Nephron (organoid): ENCODE measurements at regions not wholly inside any gene's neighbourhood (a gene's known extent, or its start where the extent isn't known, plus 50 kb on each side); places are given as distances from the start of the nearest gene placed in this dataset.
"Not testable (repeated sequence)": the region's sequence is repeated elsewhere in the genome, so short reads cannot be mapped to it uniquely, and the experiment has no call there.

ENCODE experiments used
- H3K27ac Mint-ChIP-seq, 3 experiments: 2 replicates each; pipeline ENCODE4 v1.8.0; 2020; ENCODE audit warnings: mixed read lengths in 3 of 3, mild to moderate bottlenecking in 2 of 3, moderate library complexity in 1 of 3
- H3K27me3 Mint-ChIP-seq: 2 replicates; pipeline ENCODE4 v1.8.0; 2021; ENCODE audit warnings: low read depth, mild to moderate bottlenecking, moderate library complexity, mixed read lengths
- H3K36me3 Mint-ChIP-seq: 2 replicates; pipeline ENCODE4 v1.8.0; 2020; ENCODE audit warnings: low read depth, mixed read lengths
- H3K4me1 Mint-ChIP-seq: 2 replicates; pipeline ENCODE4 v1.8.0; 2020; ENCODE audit warnings: mixed read lengths
- H3K4me3 Mint-ChIP-seq, 3 experiments: 2 replicates each; pipeline ENCODE4 v1.8.0; 2020; ENCODE audit warnings: mild to moderate bottlenecking in 3 of 3, mixed read lengths in 3 of 3, moderate library complexity in 2 of 3
- H3K9me3 Mint-ChIP-seq: 2 replicates; pipeline ENCODE4 v1.8.0; 2020; ENCODE audit warnings: mixed read lengths

DNA sequence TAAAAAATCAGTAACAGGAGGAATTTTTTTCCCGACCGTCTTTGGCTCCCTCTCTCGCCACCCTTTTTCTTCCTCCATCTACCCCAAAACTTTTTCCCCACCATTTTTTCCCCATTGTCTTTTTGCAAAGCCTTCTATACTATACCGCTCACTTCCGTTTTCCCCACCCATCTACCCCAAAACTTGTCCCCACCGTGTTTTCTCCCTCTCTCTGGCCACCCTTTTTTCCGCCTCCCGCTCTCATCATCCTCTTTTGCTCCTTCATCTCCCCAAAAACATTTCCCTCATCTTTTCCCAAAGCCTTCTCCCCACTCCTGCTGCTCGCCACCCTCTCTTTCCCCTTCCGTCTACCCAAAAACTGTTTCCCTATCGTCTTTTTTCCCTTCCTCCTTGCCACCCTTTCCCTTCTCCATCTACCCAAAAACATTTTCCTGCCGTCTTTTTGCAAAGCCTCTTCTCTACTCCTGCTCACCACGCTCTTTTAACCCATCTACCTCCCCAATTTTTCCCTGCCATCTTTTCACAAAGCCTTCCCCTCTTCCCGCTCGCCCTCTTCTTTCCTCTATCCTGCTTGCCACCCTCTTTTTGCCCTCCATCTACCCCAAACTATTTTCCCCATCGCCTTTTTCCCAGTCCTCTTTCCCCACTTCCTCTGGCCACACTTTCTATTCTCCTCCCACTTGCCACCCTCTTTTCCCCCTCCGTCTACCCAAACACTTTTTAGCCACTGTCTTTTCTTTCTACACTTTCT, 109.4 kb upstream of the TPTE start:
- not testable (repeated sequence) for H3K27me3 Mint-ChIP-seq, H3K4me3 Mint-ChIP-seq, H3K36me3 Mint-ChIP-seq, H3K9me3 Mint-ChIP-seq, H3K4me1 Mint-ChIP-seq, H3K27ac Mint-ChIP-seq

DNA sequence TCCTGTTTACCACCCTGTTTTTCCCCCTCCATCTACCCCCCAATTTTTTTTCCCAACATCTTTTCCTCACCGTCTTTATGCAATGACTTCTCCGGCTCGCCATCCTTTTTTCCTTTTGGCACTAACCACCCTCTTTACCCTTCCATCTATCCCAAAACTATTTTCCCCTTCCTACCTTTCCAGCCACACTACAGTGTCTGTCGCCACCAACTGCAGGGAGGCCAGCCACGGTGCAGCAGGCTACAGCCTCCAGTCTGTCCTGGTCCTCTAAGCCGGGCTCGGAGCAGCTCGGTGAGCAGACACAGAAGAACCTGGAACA, 108.5 kb upstream of the TPTE start:
- not testable (repeated sequence) for H3K27ac Mint-ChIP-seq, H3K36me3 Mint-ChIP-seq, H3K27me3 Mint-ChIP-seq, H3K9me3 Mint-ChIP-seq, H3K4me3 Mint-ChIP-seq, H3K4me1 Mint-ChIP-seq

GRCh38 chr21:10413247-10414120, 107.9 kb upstream of the TPTE start:
- H3K27me3 Mint-ChIP-seq, H3K36me3 Mint-ChIP-seq, H3K4me3 Mint-ChIP-seq, H3K9me3 Mint-ChIP-seq, H3K4me1 Mint-ChIP-seq, H3K27ac Mint-ChIP-seq: not testable (repeated sequence)

DNA sequence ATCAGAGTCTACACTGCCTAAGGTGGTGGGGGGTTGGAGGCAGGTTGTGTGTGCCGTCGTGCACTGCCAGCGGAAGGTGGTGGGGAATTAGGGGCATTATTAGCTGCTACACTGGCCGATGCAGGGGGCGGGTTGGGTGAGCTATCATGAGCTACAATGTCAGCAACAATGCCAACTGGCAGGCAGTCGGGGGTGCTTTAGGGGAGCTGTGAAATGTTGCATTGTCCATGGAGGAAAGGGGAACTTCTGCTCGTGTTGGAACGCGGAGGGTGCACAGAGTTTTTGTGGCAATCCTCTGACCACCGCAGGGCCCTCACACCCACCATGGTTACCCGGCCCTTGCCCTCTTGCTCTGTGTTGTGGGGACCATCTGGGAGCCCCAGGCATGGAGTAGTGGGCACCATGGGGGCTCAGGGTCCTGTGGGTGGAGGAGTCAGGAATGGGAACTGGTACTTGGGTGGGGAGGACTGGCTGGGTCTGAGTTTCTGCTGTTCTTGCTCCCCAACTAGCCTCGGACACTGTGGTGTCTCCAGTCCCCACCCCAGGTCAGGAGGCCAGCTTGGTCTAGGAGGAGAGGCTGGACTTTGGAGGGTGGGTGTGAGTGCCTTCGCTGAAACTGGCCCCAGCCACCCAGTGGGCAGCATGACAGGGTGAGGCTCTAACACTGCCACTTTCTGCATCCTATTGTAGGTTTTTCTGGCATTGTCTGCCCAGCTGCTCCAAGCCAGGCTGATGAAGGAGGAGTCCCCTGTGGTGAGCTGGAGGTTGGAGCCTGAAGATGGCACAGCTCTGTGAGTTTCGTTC, 107.1 kb upstream of the TPTE start:
- H3K27ac Mint-ChIP-seq, H3K4me3 Mint-ChIP-seq, H3K36me3 Mint-ChIP-seq, H3K27me3 Mint-ChIP-seq, H3K4me1 Mint-ChIP-seq, H3K9me3 Mint-ChIP-seq: not testable (repeated sequence)

DNA sequence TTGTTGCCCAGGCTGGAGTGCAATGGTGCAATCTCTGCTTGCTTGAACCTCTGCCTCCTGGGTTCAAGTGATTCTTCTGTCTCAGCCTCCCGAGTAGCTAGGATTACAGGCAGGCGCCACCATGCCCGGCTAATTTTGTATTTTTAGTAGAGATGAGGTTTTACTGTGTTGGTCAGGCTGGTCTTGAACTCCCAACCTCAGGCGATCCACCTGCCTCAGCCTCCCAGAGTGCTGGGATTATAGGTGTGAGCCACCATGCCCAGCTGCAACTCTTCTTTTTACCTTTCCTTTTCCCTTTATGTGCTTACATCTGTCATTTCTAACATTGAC, 106.5 kb upstream of the TPTE start:
- H3K36me3 Mint-ChIP-seq, H3K27me3 Mint-ChIP-seq, H3K27ac Mint-ChIP-seq, H3K9me3 Mint-ChIP-seq, H3K4me1 Mint-ChIP-seq, H3K4me3 Mint-ChIP-seq: not testable (repeated sequence)

DNA sequence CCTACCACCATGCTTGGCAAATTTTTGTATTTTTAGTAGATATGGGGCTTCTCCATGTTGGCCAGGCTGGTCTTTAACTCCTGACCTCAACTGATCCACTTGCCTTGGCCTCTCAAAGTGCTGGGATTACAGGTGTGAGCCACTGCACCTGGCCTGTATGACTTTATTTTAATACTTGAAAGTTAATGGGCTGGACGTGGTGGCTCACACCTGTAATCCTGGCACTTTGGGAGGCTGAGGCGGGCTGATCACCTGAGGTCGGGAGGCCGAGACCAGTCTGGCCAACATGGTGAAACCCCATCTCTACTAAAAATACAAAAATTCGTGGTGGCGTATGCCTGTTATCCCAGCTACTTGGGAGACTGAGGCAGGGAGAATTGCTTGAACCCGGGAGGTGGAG, 105.9 kb upstream of the TPTE start:
- H3K4me1 Mint-ChIP-seq, H3K36me3 Mint-ChIP-seq, H3K27me3 Mint-ChIP-seq, H3K27ac Mint-ChIP-seq, H3K4me3 Mint-ChIP-seq, H3K9me3 Mint-ChIP-seq: not testable (repeated sequence)

DNA sequence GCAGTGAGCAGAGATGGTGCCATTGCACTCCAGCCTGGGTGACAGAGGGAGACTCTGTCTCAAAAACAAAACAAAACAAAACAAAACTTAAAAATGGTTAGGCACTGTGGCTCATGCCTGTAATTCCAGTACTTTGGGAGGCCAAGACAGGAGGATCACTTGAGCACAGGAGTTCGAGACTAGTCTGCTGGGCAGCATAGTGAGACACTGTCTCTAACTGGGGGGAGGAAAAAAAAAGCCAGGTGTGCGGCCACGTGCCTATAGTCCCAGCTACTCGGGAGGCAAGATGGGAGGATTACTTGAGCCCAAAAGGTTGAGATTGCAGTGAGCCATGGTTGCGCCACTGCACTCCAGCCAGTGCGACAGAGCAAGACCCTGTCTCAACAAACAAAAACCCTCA, 105.5 kb upstream of the TPTE start:
- H3K4me3 Mint-ChIP-seq, H3K36me3 Mint-ChIP-seq, H3K4me1 Mint-ChIP-seq, H3K27me3 Mint-ChIP-seq, H3K27ac Mint-ChIP-seq, H3K9me3 Mint-ChIP-seq: not testable (repeated sequence)

DNA sequence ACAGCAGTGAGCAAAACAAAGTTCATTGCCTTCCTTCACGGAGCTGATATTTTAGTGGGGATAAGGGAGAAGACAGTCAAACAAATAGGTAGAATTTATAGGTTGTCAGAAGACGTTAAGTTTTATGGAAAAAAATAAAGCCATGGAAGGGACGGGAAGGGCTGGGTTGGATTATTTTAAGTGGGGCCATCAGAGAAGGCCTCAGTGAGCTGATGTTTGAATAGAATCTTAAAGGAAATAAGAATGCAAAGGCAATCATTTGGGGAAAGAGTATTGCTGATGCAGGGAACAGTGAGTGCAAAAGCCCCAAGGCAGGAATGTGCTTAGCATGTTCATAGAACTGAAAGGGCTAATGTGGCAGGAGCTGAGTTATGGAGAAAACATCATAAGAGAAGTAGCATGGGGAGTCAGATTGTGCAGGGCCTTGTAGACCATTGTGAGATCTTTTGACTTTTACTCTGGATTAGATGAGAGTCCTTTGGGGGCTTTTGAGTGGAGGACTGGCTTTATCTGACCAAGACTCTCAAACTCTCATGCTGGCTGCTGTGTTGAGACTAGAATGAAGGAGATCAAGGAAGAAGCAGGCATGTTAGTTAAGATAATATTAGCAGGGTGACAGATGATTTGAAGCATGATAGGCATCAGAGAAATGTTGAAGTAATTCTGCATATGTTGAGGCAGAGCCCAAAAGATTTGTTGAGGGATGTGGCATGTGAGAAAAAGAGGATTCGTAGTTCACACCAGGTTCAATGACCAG, 104.5 kb upstream of the TPTE start:
- H3K27ac Mint-ChIP-seq, H3K4me1 Mint-ChIP-seq, H3K9me3 Mint-ChIP-seq, H3K27me3 Mint-ChIP-seq, H3K36me3 Mint-ChIP-seq, H3K4me3 Mint-ChIP-seq: not testable (repeated sequence)

GRCh38 chr21:10417551-10418002, 103.8 kb upstream of the TPTE start:
- not testable (repeated sequence) for H3K4me3 Mint-ChIP-seq, H3K36me3 Mint-ChIP-seq, H3K4me1 Mint-ChIP-seq, H3K27me3 Mint-ChIP-seq, H3K9me3 Mint-ChIP-seq, H3K27ac Mint-ChIP-seq

DNA sequence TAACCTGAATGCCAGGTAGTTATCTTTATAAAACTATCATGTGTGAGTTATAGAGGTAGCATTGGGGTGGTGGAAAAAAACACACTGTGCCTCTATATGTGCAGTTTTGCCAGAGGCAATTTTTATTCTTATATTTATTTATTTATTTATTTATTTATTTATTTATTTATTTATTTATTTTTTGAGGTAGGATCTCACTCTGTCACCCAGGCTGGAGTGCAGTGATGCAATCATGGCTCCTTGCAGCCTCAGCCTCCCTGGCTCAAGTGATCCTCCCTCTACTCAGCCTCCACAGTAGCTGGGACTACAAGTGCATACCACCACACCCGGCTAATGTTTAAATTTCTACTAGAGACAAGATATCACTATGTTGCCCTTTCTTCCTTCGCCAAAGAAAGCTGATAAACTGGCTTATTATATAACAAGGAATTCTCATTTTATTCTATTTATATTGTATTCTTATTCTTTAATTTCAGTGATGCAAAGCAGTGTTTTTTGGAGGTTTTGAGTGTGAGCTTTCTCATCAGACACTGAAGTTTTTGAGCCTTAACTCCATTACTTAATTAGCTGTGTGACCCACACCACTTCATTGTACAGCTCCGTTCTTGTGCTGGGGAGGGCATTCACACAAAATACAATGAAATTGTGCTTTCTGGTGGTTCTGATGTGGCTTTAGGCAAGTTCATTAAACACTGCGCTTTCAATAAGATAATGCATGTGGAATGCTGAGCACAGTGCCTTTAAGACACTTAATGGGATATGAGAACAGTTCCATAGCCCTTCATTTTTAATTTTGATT, 102.9 kb upstream of the TPTE start:
- not testable (repeated sequence) for H3K9me3 Mint-ChIP-seq, H3K4me3 Mint-ChIP-seq, H3K27ac Mint-ChIP-seq, H3K27me3 Mint-ChIP-seq, H3K36me3 Mint-ChIP-seq, H3K4me1 Mint-ChIP-seq

GRCh38 chr21:10421199-10421598, 100.2 kb upstream of the TPTE start:
- H3K36me3 Mint-ChIP-seq, H3K9me3 Mint-ChIP-seq, H3K4me1 Mint-ChIP-seq, H3K4me3 Mint-ChIP-seq, H3K27me3 Mint-ChIP-seq, H3K27ac Mint-ChIP-seq: not testable (repeated sequence)

GRCh38 chr21:10421601-10422000, 99.8 kb upstream of the TPTE start:
- not testable (repeated sequence) for H3K27me3 Mint-ChIP-seq, H3K4me1 Mint-ChIP-seq

DNA sequence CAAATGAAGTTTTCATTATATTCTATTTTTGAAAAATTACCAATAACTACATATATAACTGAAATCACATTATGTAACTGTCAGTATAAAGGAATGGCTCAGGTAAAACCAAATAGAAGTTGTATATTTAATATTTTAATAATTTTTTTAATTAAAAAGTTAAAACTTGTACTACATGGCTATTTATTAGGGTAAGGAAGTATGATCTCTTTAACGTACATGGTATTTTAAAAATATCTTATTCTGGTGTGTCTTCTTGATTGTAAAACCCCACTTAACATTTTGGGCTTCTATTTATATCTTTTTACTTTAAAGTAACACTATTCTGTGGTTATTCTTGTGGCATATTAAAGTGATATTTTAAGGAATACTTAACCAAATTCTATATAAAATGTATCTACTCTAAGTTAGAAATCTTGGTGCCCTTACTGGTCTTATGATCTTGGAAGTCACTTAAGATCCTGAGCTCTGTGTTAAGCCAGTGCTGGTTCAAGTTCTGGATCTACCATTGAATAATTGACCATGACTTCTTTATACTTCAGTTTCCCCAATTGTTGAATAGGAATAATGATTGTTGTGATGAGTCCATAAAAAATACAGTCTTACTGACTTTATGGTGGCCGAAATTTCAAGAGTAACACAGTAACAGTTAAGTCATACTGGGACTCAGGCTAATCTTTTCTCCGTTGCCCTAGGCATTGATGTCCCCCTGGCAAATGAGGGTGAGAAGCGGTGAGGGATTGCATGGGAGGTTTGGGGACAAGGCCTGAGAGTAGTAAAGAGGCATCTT, 97.1 kb upstream of the TPTE start:
- H3K4me3 Mint-ChIP-seq, H3K4me1 Mint-ChIP-seq, H3K36me3 Mint-ChIP-seq, H3K27ac Mint-ChIP-seq, H3K9me3 Mint-ChIP-seq, H3K27me3 Mint-ChIP-seq: not testable (repeated sequence)

More at GRCh38 chr21:10421601-10422000, 99.8 kb upstream of the TPTE start:
- not testable (repeated sequence) for H3K27ac Mint-ChIP-seq, H3K9me3 Mint-ChIP-seq, H3K36me3 Mint-ChIP-seq, H3K4me3 Mint-ChIP-seq

DNA sequence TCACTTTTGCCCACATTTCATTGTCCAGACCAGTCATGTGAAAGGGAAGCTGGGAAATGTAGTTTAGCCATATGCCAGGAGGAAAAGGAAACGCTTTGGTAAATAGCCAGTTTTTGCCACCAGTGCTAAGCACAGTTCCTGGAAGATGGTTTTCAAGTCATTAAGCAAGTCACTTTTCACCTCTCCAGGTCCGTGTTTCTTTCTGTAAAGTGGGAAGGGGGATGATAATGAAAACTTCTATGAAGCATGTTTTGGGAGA, 96.6 kb upstream of the TPTE start:
- H3K9me3 Mint-ChIP-seq, H3K4me1 Mint-ChIP-seq, H3K36me3 Mint-ChIP-seq, H3K27ac Mint-ChIP-seq, H3K4me3 Mint-ChIP-seq, H3K27me3 Mint-ChIP-seq: not testable (repeated sequence)
